ENCODE measurements at regions not wholly inside any gene's neighbourhood (a gene's known extent, or its start where the extent isn't known, plus 50 kb on each side); places are given as distances from the start of the nearest gene placed in this dataset.
"Not testable (repeated sequence)": the region's sequence is repeated elsewhere in the genome, so short reads cannot be mapped to it uniquely, and the experiment has no call there.

- no peak for DNase-seq
Measured at GRCh38 chr1:80363689-80364475, 1357.4 kb upstream of the ADGRL4 start.

- no peak for DNase-seq
Measured at GRCh38 chr1:80359666-80360065, 1353.1 kb upstream of the ADGRL4 start.

- DNase-seq, result no peak
Measured at GRCh38 chr1:80349218-80349617, 1342.7 kb upstream of the ADGRL4 start.

GRCh38 chr1:80341021-80341420, 1334.5 kb upstream of the ADGRL4 start:
- no peak for DNase-seq

- no peak for DNase-seq
Measured at GRCh38 chr1:80318108-80318507, 1311.6 kb upstream of the ADGRL4 start.

GRCh38 chr1:80310703-80311245, 1304.2 kb upstream of the ADGRL4 start:
- DNase-seq, result no peak

- peak; percentile 23 to 84 for DNase-seq
Measured at GRCh38 chr1:80305466-80305865, 1298.9 kb upstream of the ADGRL4 start.

GRCh38 chr1:80293818-80294217, 1287.3 kb upstream of the ADGRL4 start:
- no peak for DNase-seq

GRCh38 chr1:80288750-80289149, 1282.2 kb upstream of the ADGRL4 start:
- DNase-seq, result not testable (repeated sequence)

- DNase-seq, result no peak
Measured at GRCh38 chr1:80282536-80282935, 1276.0 kb upstream of the ADGRL4 start.

- DNase-seq, result no peak
Measured at GRCh38 chr1:80278936-80279335, 1272.4 kb upstream of the ADGRL4 start.

GRCh38 chr1:80274256-80274655, 1267.7 kb upstream of the ADGRL4 start:
- DNase-seq, result no peak

GRCh38 chr1:80272495-80272894, 1266.0 kb upstream of the ADGRL4 start:
- no peak for DNase-seq

- peak; percentile 60 to 67 for DNase-seq
Measured at GRCh38 chr1:80258659-80259058, 1252.1 kb upstream of the ADGRL4 start.

GRCh38 chr1:80251591-80251990, 1245.1 kb upstream of the ADGRL4 start:
- peak in 1 of 2 experiments; percentile 13 for DNase-seq

- DNase-seq, result no peak
Measured at GRCh38 chr1:80251171-80251570, 1244.6 kb upstream of the ADGRL4 start.

GRCh38 chr1:80250573-80251168, 1244.1 kb upstream of the ADGRL4 start:
- no peak for DNase-seq

GRCh38 chr1:80249699-80250098, 1243.2 kb upstream of the ADGRL4 start:
- DNase-seq, result no peak

GRCh38 chr1:80248886-80249285, 1242.4 kb upstream of the ADGRL4 start:
- DNase-seq, result no peak

- no peak for DNase-seq
Measured at GRCh38 chr1:80245813-80246212, 1239.3 kb upstream of the ADGRL4 start.

GRCh38 chr1:80244372-80244771, 1237.8 kb upstream of the ADGRL4 start:
- DNase-seq, result no peak

- no peak for DNase-seq
Measured at GRCh38 chr1:80241566-80241965, 1235.0 kb upstream of the ADGRL4 start.

GRCh38 chr1:80225510-80225909, 1219.0 kb upstream of the ADGRL4 start:
- peak in 1 of 2 experiments; percentile 43 for DNase-seq

GRCh38 chr1:80221319-80221718, 1214.8 kb upstream of the ADGRL4 start:
- DNase-seq, result no peak

Data from NCI-H524 (cell line).